ENCODE measurements at regions not wholly inside any gene's neighbourhood (a gene's known extent, or its start where the extent isn't known, plus 50 kb on each side); places are given as distances from the start of the nearest gene placed in this dataset.
"Not testable (repeated sequence)": the region's sequence is repeated elsewhere in the genome, so short reads cannot be mapped to it uniquely, and the experiment has no call there.

DNA sequence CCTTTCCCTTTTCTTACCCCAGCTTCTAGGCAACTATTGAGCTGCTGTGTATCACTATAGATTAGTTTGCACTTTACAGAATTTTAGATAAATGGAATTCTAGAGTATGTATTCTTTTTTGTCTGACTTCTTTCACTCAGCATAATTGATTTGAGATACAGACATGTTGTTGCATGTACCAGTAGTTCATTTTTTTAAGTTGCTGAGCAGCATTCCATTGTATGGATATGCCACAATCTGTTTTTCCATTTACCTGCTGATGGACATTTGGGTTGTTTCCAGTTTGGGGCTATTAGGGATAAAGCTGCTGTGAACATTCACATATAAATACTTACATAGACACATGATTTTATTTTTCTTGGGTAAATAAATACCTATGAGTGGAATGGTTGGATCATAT lies 135.7 kb downstream of the IGF1 start:
- H3K27ac ChIP-seq, result no peak overlapping the region
- TF ChIP-seq, protein P1, sequence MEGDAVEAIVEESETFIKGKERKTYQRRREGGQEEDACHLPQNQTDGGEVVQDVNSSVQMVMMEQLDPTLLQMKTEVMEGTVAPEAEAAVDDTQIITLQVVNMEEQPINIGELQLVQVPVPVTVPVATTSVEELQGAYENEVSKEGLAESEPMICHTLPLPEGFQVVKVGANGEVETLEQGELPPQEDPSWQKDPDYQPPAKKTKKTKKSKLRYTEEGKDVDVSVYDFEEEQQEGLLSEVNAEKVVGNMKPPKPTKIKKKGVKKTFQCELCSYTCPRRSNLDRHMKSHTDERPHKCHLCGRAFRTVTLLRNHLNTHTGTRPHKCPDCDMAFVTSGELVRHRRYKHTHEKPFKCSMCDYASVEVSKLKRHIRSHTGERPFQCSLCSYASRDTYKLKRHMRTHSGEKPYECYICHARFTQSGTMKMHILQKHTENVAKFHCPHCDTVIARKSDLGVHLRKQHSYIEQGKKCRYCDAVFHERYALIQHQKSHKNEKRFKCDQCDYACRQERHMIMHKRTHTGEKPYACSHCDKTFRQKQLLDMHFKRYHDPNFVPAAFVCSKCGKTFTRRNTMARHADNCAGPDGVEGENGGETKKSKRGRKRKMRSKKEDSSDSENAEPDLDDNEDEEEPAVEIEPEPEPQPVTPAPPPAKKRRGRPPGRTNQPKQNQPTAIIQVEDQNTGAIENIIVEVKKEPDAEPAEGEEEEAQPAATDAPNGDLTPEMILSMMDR (conservative IDR thresholded peaks at IDR 0.05), result no peak

GRCh38 chr12:102343361-102344121 lies 136.8 kb downstream of the IGF1 start:
- TF ChIP-seq, protein P1 (conservative IDR thresholded peaks at IDR 0.05), result no peak
- no peak overlapping the region for H3K27ac ChIP-seq

GRCh38 chr12:102342281-102343006 lies 137.9 kb downstream of the IGF1 start:
- TF ChIP-seq, protein P1 (conservative IDR thresholded peaks at IDR 0.05), result no peak
- peak overlapping the region; percentile 1; the same call in 1 of the 2 replicates for H3K27ac ChIP-seq

GRCh38 chr12:102334765-102335164 lies 137.1 kb upstream of the PMCH start:
- TF ChIP-seq, protein P1 (conservative IDR thresholded peaks at IDR 0.05), result no peak
- H3K27ac ChIP-seq, result no peak overlapping the region

DNA sequence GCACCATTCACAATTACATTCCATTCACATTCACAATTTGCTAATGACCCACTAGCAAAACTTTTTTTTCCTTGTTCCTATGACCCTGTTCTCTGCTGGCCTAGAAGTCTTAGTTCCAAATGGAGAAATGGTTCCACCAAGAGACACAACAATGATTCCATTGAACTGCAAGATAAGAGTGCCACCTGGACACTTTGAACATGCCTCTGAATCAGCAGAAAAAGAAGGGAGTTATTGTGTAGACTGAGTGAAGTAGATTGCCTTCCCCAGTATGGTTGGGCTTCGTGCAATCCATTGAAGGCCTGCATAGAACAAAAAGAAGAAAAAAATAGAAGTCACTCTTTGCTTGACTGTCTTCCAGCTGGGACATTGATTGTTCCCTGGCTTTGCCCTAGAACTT lies 133.8 kb upstream of the PMCH start:
- H3K27ac ChIP-seq, result no peak overlapping the region
- TF ChIP-seq, protein P1 (conservative IDR thresholded peaks at IDR 0.05), result no peak

DNA sequence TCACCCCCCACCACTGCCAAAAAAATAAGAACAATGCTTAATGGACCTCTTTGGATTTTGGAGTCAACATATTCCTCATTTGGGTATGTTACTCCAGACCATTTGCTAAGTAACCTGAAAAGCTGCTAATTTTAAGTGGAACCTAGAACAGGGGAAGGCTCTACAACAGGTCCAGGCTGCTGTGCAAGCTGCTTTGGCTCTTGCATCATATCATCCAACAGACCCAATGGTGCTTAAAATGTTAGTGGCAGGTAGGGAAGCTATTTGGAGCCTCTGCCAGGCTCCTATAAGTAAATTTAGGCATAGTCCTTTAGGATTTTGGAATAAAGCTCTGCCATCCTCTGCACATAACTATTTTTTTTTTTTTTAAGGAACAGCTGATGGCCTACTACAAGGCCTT lies 132.2 kb upstream of the PMCH start:
- TF ChIP-seq, protein P1 (conservative IDR thresholded peaks at IDR 0.05), result no peak
- no peak overlapping the region for H3K27ac ChIP-seq

DNA sequence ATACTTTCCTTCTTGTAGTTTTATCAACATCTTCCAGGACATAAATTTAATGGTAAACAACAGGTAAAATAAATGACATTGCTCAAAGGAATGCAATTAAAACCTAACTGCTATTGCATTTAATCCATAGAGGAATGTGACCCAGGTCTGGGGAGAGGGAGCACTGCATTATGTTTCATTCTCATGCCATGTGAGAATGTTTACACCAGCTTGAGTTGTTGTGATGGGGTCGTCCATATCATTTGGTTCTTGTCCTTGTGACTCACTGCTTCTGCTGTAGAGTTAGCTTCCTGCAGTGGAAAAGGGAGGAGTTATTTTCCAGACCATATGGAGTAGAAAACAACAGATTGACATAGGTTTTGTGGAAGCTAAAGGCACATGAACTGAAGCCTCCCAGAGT lies 129.3 kb upstream of the PMCH start:
- H3K27ac ChIP-seq, result no peak overlapping the region
- TF ChIP-seq, protein P1 (conservative IDR thresholded peaks at IDR 0.05), result no peak

- H3K27ac ChIP-seq, result not testable (repeated sequence)
These were observed 127.5 kb upstream of the PMCH start for GRCh38 chr12:102325108-102325507.

Measured in VCaP (cell line).